K562 (cell line): ENCODE measurements at regions not wholly inside any gene's neighbourhood (a gene's known extent, or its start where the extent isn't known, plus 50 kb on each side); places are given as distances from the start of the nearest gene placed in this dataset.

ENCODE experiments used
- EP300 ChIP-seq: IDR thresholded peaks from 2 replicates; pipeline ENCODE4 v1.6.1; 2012; ENCODE audit warnings: low read length, improper control_type of control experiment
- ZNF77 ChIP-seq: fragments of 250-450 bp; sonication (Bioruptor Pico); IDR thresholded peaks from 2 replicates; pipeline ENCODE4 v1.5.0; 2020
- TF ChIP-seq, protein P1 (sequence below): fragments of 450-650 bp; IDR thresholded peaks from 2 replicates; pipeline ENCODE4 v1.6.1; 2016; ENCODE audit warnings: mild to moderate bottlenecking, moderate library complexity
- TF ChIP-seq, protein P2 (sequence below): fragments of 250-450 bp; sonication (Bioruptor Pico); IDR thresholded peaks from 2 replicates; pipeline ENCODE4 v1.8.0; 2022; ENCODE audit warnings: inconsistent platforms

DNA sequence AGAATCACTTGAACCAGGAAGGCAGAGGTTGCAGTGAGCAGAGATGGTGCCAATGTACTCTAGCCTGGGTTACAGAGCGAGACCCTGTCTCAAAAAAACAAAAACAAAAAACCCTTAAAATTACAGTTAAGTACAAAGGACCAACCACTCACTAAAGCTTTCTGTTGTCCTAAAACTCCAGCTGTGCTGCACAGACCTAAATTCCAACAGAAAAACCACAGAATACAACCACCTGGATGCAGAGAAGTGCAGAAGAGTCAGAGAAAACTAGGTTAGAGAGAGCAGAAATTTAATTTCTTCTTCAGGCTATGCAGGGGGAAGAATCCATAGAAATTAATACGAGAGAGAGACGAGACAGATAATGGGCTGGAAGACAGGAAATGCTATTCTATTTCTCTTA is 376.8 kb upstream of the CXorf51A start (continued):
- TF ChIP-seq, protein P1, sequence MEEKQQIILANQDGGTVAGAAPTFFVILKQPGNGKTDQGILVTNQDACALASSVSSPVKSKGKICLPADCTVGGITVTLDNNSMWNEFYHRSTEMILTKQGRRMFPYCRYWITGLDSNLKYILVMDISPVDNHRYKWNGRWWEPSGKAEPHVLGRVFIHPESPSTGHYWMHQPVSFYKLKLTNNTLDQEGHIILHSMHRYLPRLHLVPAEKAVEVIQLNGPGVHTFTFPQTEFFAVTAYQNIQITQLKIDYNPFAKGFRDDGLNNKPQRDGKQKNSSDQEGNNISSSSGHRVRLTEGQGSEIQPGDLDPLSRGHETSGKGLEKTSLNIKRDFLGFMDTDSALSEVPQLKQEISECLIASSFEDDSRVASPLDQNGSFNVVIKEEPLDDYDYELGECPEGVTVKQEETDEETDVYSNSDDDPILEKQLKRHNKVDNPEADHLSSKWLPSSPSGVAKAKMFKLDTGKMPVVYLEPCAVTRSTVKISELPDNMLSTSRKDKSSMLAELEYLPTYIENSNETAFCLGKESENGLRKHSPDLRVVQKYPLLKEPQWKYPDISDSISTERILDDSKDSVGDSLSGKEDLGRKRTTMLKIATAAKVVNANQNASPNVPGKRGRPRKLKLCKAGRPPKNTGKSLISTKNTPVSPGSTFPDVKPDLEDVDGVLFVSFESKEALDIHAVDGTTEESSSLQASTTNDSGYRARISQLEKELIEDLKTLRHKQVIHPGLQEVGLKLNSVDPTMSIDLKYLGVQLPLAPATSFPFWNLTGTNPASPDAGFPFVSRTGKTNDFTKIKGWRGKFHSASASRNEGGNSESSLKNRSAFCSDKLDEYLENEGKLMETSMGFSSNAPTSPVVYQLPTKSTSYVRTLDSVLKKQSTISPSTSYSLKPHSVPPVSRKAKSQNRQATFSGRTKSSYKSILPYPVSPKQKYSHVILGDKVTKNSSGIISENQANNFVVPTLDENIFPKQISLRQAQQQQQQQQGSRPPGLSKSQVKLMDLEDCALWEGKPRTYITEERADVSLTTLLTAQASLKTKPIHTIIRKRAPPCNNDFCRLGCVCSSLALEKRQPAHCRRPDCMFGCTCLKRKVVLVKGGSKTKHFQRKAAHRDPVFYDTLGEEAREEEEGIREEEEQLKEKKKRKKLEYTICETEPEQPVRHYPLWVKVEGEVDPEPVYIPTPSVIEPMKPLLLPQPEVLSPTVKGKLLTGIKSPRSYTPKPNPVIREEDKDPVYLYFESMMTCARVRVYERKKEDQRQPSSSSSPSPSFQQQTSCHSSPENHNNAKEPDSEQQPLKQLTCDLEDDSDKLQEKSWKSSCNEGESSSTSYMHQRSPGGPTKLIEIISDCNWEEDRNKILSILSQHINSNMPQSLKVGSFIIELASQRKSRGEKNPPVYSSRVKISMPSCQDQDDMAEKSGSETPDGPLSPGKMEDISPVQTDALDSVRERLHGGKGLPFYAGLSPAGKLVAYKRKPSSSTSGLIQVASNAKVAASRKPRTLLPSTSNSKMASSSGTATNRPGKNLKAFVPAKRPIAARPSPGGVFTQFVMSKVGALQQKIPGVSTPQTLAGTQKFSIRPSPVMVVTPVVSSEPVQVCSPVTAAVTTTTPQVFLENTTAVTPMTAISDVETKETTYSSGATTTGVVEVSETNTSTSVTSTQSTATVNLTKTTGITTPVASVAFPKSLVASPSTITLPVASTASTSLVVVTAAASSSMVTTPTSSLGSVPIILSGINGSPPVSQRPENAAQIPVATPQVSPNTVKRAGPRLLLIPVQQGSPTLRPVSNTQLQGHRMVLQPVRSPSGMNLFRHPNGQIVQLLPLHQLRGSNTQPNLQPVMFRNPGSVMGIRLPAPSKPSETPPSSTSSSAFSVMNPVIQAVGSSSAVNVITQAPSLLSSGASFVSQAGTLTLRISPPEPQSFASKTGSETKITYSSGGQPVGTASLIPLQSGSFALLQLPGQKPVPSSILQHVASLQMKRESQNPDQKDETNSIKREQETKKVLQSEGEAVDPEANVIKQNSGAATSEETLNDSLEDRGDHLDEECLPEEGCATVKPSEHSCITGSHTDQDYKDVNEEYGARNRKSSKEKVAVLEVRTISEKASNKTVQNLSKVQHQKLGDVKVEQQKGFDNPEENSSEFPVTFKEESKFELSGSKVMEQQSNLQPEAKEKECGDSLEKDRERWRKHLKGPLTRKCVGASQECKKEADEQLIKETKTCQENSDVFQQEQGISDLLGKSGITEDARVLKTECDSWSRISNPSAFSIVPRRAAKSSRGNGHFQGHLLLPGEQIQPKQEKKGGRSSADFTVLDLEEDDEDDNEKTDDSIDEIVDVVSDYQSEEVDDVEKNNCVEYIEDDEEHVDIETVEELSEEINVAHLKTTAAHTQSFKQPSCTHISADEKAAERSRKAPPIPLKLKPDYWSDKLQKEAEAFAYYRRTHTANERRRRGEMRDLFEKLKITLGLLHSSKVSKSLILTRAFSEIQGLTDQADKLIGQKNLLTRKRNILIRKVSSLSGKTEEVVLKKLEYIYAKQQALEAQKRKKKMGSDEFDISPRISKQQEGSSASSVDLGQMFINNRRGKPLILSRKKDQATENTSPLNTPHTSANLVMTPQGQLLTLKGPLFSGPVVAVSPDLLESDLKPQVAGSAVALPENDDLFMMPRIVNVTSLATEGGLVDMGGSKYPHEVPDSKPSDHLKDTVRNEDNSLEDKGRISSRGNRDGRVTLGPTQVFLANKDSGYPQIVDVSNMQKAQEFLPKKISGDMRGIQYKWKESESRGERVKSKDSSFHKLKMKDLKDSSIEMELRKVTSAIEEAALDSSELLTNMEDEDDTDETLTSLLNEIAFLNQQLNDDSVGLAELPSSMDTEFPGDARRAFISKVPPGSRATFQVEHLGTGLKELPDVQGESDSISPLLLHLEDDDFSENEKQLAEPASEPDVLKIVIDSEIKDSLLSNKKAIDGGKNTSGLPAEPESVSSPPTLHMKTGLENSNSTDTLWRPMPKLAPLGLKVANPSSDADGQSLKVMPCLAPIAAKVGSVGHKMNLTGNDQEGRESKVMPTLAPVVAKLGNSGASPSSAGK, result no peak
- TF ChIP-seq EP300 (no peak), ZNF77 (CRISPR knock-in tag) (no peak)
- TF ChIP-seq, protein P2, sequence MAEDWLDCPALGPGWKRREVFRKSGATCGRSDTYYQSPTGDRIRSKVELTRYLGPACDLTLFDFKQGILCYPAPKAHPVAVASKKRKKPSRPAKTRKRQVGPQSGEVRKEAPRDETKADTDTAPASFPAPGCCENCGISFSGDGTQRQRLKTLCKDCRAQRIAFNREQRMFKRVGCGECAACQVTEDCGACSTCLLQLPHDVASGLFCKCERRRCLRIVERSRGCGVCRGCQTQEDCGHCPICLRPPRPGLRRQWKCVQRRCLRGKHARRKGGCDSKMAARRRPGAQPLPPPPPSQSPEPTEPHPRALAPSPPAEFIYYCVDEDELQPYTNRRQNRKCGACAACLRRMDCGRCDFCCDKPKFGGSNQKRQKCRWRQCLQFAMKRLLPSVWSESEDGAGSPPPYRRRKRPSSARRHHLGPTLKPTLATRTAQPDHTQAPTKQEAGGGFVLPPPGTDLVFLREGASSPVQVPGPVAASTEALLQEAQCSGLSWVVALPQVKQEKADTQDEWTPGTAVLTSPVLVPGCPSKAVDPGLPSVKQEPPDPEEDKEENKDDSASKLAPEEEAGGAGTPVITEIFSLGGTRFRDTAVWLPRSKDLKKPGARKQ, result no peak
